ENCODE measurements at regions not wholly inside any gene's neighbourhood (a gene's known extent, or its start where the extent isn't known, plus 50 kb on each side); places are given as distances from the start of the nearest gene placed in this dataset.
"Not testable (repeated sequence)": the region's sequence is repeated elsewhere in the genome, so short reads cannot be mapped to it uniquely, and the experiment has no call there.

- DNase-seq (ENCODE audit: low spot score): not testable (repeated sequence)
Measured at GRCh38 chr14:43698561-43699284, 808.4 kb downstream of the FSCB start.

GRCh38 chr14:43697003-43697402 is 810.1 kb downstream of the FSCB start:
- no peak for DNase-seq (ENCODE audit: low spot score)

- no peak for DNase-seq (ENCODE audit: low spot score)
Measured at GRCh38 chr14:43692706-43693105, 814.4 kb downstream of the FSCB start.

GRCh38 chr14:43687921-43688320 is 819.2 kb downstream of the FSCB start:
- DNase-seq (ENCODE audit: low spot score): no peak

- no peak for DNase-seq (ENCODE audit: low spot score)
Measured at GRCh38 chr14:43677581-43677980, 829.5 kb downstream of the FSCB start.

- DNase-seq (ENCODE audit: low spot score): no peak
Measured at GRCh38 chr14:43674273-43674672, 832.8 kb downstream of the FSCB start.

GRCh38 chr14:43671716-43672485 is 835.2 kb downstream of the FSCB start:
- no peak for DNase-seq (ENCODE audit: low spot score)

GRCh38 chr14:43669355-43669754 is 837.7 kb downstream of the FSCB start:
- DNase-seq (ENCODE audit: low spot score): no peak

GRCh38 chr14:43665570-43666267 is 841.4 kb downstream of the FSCB start:
- no peak for DNase-seq (ENCODE audit: low spot score)

- not testable (repeated sequence) for DNase-seq (ENCODE audit: low spot score)
Measured at GRCh38 chr14:43655194-43655593, 851.9 kb downstream of the FSCB start.

- no peak for DNase-seq (ENCODE audit: low spot score)
Measured at GRCh38 chr14:43651896-43652295, 855.2 kb downstream of the FSCB start.

- no peak for DNase-seq (ENCODE audit: low spot score)
Measured at GRCh38 chr14:43651185-43651787, 855.8 kb downstream of the FSCB start.

- DNase-seq (ENCODE audit: low spot score): no peak
Measured at GRCh38 chr14:43649508-43649907, 857.6 kb downstream of the FSCB start.

GRCh38 chr14:43647302-43647701 is 859.8 kb downstream of the FSCB start:
- no peak for DNase-seq (ENCODE audit: low spot score)

GRCh38 chr14:43640718-43641267 is 866.3 kb downstream of the FSCB start:
- DNase-seq (ENCODE audit: low spot score): no peak

GRCh38 chr14:43625294-43625693 is 881.8 kb downstream of the FSCB start:
- no peak for DNase-seq (ENCODE audit: low spot score)

- no peak for DNase-seq (ENCODE audit: low spot score)
Measured at GRCh38 chr14:43621282-43621681, 885.8 kb downstream of the FSCB start.

GRCh38 chr14:43595096-43595772 is 911.8 kb downstream of the FSCB start:
- no peak for DNase-seq (ENCODE audit: low spot score)

GRCh38 chr14:43591776-43592175 is 915.3 kb downstream of the FSCB start:
- DNase-seq (ENCODE audit: low spot score): no peak

GRCh38 chr14:43587183-43587582 is 919.9 kb downstream of the FSCB start:
- DNase-seq (ENCODE audit: low spot score): no peak

GRCh38 chr14:43579671-43580070 is 927.4 kb downstream of the FSCB start:
- DNase-seq (ENCODE audit: low spot score): no peak
